ENCODE measurements at regions not wholly inside any gene's neighbourhood (a gene's known extent, or its start where the extent isn't known, plus 50 kb on each side); places are given as distances from the start of the nearest gene placed in this dataset.

- DNase-seq = no peak
Observed at GRCh38 chr3:160132226-160132625, 93.0 kb upstream of the C3orf80 start.

GRCh38 chr3:160133757-160134156 is 91.5 kb upstream of the C3orf80 start:
- no peak for DNase-seq

- no peak for DNase-seq
Observed at GRCh38 chr3:160134454-160134853, 90.8 kb upstream of the C3orf80 start.

- no peak for DNase-seq
Observed at GRCh38 chr3:160134964-160135363, 90.3 kb upstream of the C3orf80 start.

- DNase-seq = no peak
Observed at GRCh38 chr3:160135851-160136250, 89.4 kb upstream of the C3orf80 start.

GRCh38 chr3:160136421-160136820 is 88.8 kb upstream of the C3orf80 start:
- no peak for DNase-seq

GRCh38 chr3:160139291-160139690 is 85.9 kb upstream of the C3orf80 start:
- DNase-seq = no peak

GRCh38 chr3:160140756-160141155 is 84.5 kb upstream of the C3orf80 start:
- no peak for DNase-seq

GRCh38 chr3:160141485-160142185 is 83.6 kb upstream of the C3orf80 start:
- DNase-seq = no peak

- no peak for DNase-seq
Observed at GRCh38 chr3:160143482-160143881, 81.7 kb upstream of the C3orf80 start.

- DNase-seq = no peak
Observed at GRCh38 chr3:160150066-160150465, 75.2 kb upstream of the C3orf80 start.

GRCh38 chr3:160150525-160150924 is 74.7 kb upstream of the C3orf80 start:
- DNase-seq = no peak

- DNase-seq = no peak
Observed at GRCh38 chr3:160152638-160153037, 72.6 kb upstream of the C3orf80 start.

GRCh38 chr3:160154033-160154432 is 71.2 kb upstream of the C3orf80 start:
- no peak for DNase-seq

GRCh38 chr3:160154596-160154995 is 70.6 kb upstream of the C3orf80 start:
- DNase-seq = no peak

- no peak for DNase-seq
Observed at GRCh38 chr3:160157321-160157720, 67.9 kb upstream of the C3orf80 start.

GRCh38 chr3:160159341-160159740 is 65.9 kb upstream of the C3orf80 start:
- DNase-seq = no peak

- DNase-seq = no peak
Observed at GRCh38 chr3:160159806-160160205, 65.4 kb upstream of the C3orf80 start.

- no peak for DNase-seq
Observed at GRCh38 chr3:160161921-160162320, 63.3 kb upstream of the C3orf80 start.

- DNase-seq = peak; percentile 74
Observed at GRCh38 chr3:160162440-160162839, 62.8 kb upstream of the C3orf80 start.

GRCh38 chr3:160163229-160163878 is 61.9 kb upstream of the C3orf80 start:
- no peak for DNase-seq

GRCh38 chr3:160168246-160168645 is 57.0 kb upstream of the C3orf80 start:
- DNase-seq = no peak

GRCh38 chr3:160169139-160169976 is 55.9 kb upstream of the C3orf80 start:
- no peak for DNase-seq
